COLO668 (cell line): ENCODE measurements at regions not wholly inside any gene's neighbourhood (a gene's known extent, or its start where the extent isn't known, plus 50 kb on each side); places are given as distances from the start of the nearest gene placed in this dataset.

Experiments used
- DNase-seq: peaks from one replicate; lab custom pipeline; 2025; ENCODE audit not compliant: unreplicated experiment; lab: John Stamatoyannopoulos, UW

DNA sequence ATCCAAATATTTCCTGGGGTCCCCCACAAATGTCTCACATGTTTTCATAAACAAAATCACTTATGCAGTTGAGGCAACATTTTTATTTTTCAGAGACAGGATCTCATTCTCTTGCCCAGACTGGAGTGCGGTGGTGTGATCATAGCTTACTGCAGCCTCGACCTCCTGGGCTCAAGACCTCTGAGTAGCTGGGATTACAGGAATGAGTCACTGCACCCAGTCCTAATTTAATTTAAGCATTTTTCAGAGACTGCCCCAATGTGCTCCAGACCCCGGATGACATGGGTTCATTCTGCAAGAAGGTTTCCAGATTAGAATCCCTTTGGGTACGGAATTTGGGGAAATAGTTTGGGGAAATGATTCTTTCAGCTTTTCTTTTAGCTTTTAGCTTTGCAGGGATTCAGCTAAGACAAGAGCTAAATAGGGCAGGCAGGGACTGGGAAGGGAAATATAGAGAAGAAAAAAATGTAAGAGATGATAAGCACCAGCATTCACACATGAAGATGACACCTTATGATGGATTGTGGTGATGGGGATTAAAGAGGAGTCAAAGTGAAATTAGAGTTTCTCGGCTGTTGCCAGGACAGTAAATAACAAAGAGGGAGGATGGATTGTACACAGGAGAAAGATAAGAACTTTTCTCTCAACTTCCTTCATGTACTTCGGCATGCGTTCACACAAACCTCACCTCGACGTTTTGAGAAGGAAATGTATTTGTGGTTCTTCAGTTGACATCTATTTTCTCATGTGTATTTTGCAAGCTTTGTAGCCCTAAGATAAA is 169.4 kb upstream of the TAB2 start:
- DNase-seq, result no peak

DNA sequence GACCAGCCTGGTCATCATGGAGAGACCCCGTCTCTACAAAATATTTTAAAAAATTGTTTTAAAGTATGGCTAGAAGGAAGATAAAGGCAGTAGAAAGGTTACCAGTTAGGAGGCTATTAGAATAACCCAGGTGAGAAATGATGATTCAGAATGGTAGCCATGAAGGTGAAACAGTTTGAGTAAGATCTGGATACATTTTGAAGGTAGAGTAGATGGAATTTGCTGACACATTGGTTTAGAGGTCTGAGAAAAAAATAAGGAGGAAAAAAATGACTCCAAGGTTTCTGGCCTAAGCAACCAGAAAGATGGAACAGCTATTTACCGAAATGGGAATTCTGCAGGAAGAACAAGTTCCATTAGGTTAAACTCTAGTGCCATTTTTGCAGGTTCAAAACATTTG is 167.9 kb upstream of the TAB2 start:
- no peak for DNase-seq

DNA sequence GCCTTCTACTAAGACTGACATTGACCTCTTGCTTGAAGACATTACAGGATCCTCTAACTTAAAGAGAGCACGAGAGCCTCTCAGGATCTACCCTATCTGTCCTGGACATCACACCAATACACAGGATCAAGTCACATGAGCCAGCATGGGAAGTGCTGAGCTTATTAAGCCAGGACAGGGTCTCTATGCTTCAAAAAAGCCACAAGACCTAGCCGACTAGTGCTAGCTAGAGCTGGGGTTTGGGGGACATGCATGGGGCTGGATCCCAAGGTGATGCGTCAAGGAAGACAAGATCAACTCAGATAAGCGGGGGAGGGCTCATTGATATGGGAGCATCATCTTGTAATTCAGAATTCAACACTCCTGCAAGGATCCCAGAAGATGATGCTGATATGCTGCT is 167.2 kb upstream of the TAB2 start:
- no peak for DNase-seq

DNA sequence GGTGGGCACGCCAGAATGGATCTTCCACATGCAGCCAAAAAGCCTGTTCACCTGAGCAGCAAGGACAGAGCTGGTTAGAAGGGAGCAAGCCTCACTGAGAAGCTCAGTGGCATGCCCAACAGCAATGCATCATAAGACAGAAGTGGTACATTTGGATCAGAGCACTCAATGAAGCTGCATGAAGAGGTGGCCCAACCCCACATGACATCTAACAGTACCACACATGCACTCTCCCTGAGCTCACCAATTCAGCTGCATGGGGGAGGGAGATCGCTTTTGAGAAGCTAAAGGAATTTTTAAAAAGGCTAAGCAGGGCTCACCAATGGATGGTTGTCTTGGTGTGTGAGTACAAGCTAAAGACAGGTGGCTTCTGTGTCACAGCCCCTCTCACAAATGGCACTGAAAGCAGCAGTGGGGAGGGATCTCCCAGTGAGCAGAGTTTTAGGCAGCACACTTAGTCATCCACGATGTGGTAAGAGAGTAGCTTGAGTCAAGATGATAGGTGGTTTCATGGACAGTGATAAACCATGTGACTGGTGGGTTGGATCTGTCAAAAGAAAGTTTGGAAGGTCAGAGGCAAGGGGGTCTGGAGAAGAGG is 166.6 kb upstream of the TAB2 start:
- DNase-seq, result no peak

DNA sequence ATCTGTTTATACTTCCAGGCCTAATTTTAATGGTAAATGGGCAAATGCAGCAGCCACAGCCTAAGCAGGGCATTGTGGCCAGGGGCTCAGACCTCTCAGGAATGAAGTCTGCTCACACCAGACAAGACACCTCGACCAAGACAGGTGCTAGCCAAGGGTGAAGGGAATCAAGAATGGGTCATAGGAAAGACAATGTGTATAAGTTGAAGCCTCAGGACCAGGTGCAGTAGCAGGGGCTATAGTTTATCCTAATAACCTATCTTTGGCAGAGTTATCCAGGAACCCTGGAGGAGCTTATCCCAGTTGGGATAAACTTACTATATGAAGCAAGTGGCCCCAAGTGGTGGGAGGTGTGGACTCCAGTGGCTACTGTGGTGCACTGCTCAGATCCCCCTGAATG is 165.0 kb upstream of the TAB2 start:
- no peak for DNase-seq

DNA sequence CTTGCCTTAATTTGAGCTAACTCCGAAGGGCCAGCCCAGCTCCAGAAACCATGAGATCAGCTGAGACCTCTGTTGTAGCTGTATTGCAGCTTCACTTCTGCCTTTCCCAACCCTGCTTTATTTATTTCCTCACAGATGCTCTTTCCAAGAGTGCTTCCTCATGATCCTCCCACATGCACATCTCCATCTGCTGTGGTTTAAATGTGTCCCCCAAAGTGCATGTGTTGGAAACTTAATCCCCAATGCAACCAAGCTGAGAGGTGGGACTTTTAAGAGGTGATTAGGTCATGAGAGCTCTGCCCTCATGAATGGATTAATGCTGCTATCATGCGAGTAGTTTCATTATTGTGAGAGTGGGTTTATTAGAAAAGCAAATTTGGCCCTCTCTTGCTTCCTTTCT is 164.4 kb upstream of the TAB2 start:
- DNase-seq, result no peak

DNA sequence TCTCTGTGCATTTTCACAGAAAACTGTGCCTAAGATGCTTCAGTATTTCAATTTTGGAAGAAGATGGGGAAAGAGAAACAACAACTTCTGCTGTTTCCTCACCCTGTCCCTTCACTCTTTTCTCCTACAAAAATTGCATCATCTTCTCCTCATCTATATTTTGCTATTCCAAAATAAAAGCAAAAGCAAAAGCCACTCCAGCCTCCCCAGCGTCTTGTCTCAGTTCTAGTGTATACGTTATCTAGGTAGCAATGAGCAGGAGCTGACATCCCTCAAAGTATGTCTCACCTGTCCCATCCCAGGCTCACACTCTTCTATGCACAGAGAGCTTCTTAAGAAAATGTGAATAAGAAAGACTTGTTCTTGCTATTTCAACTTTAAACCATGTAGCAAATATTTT is 163.8 kb upstream of the TAB2 start:
- no peak for DNase-seq

DNA sequence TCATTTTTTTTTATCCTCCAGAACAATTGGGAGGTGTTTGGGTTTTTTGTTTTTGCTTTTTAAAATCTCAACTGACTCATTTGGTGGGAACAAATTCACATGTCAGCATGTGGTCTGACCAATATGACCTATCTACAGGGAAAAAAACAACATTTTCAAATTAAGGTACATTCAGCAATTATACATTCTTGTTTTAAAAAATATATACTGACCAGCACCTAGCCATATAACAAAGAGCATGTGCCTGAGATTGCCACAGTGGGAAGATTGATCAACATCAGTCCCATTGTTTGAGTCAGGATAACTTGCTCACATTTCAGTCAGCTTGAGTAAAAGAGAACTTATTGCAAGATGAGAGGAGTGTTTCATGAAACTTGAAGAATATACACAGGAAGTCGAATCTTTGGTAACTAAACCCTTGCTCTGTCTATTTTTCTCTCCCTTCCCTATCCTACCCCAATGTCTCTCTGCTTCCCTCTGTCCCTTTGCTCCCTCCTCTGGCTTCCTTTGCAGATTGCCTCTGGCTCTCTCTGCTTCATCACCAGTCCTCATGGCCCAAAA is 163.2 kb upstream of the TAB2 start:
- DNase-seq, result no peak

DNA sequence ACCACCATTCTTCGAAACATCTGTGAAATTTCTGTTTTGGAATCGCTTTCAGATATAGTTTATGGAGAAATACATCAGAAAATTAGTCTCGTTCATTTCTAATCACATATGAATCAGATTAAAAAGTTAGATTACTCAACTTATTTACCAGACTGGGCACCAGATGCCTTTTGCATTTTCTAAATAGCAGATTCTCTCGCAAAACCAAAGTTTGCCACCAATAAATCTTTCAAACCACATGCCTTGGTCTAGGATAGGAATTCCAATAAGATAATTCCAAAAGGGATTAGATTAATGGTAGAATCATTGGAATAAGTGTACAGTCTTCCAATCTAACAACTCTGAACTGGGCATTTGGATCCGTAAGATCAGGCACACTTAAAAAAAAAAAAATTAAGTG is 160.4 kb upstream of the TAB2 start:
- DNase-seq, result no peak

DNA sequence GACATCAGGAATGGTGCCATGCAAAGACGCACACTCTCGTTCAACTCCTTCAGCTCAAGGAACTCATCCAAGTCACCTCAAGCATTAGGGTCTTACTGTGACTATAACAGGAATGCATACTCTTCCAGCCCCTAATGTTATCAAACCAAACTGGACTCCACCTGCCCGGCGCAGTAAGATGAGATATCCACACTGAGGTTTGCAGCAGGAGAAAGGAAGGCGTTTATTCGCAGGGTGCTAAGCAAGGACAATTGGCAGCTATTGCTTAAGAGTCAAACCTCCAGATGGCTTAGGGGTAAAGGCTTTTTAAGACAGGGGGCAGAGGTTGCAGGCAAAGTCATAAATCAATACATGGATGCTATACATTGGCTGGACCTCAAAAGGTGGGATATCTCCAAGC is 159.4 kb upstream of the TAB2 start:
- no peak for DNase-seq

DNA sequence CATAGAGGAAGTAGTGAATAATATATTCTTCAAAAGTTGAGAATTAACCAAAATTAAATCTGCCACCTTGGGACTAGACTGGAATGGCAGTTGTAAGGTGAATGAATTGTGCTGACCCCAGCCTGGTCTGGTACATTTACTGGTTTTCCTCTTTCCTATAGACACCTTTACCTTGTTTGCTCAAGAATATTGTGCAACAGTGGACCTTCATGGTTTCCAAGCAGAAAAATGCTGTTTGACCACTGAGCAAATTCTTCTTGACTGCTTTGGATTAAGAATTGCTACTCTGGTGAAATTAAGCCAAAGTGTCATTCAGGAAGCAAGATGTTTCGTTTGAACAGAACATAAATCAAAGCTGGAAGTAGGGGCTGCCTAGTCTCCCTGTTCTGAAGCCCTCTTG is 156.6 kb upstream of the TAB2 start:
- no peak for DNase-seq

DNA sequence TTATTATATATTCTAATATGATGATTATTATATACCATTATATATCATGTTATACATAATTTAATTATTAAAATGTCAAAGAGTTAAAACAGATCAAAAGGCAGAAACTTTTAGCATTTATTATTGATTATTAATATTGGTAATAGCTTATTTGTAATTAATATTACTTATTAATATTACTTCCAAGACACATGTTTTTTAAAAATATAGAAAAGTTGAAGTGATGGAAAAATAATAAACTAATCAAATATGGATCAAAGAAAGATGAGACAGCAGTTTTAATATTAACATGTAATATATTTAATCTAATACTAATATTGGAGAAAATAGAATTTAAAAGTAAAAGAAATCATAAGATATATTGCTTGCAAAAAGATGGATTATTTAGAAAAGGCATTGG is 154.6 kb upstream of the TAB2 start:
- DNase-seq, result no peak

DNA sequence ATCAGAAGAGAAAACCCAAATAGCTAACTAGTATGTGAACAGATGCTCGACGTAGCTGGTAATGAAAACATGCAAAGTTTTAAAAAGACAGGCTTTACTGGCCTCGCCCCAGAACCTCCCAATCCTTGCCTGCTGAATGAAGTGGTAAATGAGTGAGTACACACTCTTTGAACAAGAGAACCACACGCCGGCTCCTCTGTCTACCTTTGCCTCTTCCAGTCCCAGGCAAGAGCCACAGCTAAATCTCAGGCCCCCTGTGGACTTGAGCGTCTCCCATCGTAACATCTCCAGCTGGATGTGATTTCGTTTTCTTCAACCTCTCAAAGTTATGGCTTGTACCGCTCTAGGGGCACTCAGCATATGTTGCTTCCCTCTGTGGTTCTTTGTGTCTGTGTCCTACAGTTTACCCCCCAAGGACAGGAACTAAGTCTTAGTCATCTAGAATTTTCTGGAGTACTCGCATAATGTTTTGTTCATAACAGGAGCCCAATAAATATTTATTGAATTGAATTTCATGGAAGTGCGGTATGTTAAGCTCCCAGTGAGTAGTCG is 153.2 kb upstream of the TAB2 start:
- DNase-seq, result no peak

DNA sequence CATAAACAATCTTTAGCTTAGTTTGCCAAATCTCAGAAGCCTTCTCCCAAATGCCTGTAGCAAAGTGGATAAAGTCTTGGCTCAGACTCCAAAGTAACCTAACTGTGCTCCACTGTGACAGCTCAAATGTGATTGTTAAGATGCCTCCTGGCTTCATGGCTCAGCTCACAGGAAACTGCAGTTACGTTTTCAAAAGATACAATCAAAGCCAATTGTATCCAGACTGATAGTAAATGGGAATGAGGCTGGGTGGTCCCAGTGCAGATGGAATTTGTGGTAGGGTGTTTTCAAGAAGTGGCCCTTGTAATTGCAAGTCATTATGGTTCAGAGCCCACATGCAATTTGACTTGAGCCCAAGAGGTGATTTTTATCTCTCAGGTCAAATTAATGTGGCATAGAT is 151.2 kb upstream of the TAB2 start:
- no peak for DNase-seq

DNA sequence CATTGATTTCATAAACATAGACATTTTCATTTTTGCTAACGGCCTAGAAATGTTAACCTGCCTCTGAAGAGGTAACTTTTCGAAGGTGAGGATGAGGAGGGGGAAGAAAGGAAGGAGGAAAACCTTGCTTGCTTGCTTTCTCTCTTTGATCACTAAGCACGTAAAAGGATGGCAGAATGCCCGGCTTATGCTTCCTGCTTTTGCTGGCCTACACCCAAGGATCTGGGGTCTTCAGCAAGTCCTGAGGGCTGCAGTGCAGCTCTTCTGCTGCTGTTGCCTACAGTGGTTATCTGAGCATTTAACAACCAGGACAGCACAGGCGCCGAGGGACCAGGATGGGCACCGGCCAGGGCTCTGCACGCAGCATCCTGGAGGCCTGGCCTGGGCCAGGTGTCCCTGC is 150.8 kb upstream of the TAB2 start:
- no peak for DNase-seq

DNA sequence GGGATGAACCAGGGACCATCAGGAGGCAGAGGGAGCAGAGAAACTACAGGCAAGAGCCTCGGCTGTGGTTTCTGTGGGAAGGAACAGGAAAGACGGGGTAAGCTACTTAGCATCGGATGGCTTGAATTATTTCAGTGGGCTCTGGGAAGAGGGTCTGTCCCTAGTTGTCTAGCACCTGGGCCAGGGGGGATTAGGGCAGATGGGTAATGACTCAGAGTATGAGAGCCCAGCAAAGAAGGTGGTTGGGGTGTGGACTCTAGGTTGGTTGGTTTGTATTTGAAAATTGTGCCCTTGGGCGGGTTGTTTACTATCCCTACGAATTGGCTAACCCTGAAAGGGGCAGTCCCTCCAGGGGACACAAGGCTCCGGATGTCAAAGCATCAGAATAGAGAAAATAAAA is 148.5 kb upstream of the TAB2 start:
- DNase-seq, result no peak

DNA sequence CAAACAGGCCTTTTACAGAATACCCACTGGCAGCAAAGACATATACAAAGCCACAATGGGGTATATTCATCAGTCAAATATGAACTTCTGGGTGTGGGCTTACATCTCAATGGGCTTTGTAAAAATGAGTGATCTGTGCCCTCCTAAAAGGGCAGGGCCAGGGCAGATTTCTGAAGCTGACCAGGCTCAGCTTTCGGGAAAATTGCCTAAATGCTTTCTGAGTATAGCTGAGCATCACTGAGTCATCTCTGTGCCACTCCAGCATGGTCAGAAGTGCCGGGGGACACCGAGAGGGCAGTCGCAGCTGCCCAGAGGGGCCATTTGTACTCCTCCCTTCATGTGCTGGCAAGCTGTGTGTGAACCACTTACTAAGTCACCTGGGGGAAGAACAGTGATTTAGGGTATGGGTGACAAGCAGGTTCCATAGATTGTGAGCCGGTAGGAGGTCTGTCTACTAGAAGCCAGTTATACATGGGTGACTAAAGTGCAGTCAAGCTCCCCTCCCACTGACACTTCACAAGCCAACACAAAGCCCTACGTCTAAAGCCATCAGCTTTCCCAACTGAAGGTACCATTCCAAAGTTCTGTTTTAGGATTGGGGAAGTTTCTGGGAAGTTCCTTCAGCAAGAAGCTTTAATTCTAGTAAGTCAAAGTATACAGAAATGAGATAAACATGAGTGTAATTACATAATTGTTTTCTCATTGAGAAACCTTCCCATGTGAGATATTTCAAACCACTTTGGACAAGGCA is 147.6 kb upstream of the TAB2 start:
- DNase-seq, result no peak

DNA sequence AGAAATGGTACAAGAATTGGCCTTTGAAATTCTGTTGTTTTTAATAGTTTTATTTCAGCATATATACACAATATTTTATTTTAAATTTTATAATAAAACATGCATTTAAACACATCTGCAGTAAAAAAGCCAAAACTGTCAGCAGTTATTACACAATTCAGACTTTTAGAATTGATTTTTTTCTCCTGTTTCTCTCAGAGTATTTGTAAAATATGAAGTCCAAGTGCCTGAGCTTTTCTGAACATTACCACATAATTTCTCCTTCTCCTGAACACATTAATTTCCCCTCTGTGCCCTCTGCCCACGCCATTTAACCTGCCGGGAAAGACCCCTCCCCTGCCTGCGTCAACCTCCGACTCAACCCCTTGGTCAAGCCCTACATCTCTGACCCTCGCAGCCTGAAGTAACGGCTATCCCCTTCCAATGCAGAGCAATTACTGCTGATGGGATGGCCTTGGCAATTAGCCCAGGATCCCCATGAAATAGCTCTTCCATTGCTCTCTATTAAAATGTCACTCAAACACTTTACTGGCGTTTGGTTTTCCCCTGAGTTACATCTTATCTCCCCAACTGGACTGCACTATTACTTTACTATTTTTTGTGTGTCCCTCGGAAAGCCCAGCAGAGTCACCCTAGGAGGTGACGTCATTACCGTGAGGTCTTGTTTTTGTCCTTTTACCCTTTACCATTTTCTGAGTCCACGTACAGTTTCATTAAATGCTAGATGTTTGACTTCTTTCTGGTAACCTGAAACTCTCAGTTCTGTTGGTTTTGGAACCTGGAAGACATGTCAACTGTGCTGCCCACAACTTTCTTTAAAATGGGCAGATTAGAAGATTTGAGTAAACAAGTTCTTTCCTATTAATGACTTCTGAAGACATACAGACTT is 146.7 kb upstream of the TAB2 start:
- DNase-seq, result no peak

DNA sequence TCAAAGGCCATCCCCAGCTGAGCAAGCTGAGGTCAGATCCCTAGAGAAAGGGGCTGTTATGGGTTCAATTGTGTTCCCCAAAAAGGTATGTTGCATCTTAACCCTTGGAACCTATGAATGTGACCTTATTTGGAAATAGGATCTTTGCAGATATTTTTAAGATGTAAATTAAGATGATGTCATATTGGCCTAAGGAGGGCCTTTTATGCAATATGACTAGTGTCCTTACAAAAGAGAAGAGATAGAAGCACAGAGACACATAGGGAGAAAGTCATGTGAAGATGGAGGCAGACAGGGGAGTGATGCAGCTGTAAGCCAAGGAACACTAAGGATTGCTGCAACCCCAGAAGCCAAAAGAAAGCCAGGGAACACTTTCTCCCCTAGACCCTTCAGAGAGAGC is 144.3 kb upstream of the TAB2 start:
- DNase-seq, result no peak

DNA sequence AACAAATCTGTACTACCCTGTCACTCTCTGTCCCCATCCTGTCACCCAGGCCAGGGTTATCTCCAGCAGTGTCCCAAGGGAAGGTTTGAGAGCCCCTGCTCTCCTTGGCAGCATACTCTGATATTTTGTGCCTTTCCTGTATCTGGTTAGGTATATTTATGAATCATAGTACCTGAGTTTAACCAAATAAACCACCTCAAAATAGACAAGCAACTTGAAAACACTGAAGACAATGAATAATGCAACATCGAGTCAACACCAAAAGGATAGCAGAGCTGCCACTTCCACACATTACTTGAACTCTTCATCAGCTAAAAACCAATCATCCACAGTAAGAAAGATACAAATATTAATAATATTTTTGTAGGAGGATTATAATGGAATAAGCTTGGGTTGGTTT is 142.6 kb upstream of the TAB2 start:
- no peak for DNase-seq
